ENCODE measurements at regions not wholly inside any gene's neighbourhood (a gene's known extent, or its start where the extent isn't known, plus 50 kb on each side); places are given as distances from the start of the nearest gene placed in this dataset.

DNA sequence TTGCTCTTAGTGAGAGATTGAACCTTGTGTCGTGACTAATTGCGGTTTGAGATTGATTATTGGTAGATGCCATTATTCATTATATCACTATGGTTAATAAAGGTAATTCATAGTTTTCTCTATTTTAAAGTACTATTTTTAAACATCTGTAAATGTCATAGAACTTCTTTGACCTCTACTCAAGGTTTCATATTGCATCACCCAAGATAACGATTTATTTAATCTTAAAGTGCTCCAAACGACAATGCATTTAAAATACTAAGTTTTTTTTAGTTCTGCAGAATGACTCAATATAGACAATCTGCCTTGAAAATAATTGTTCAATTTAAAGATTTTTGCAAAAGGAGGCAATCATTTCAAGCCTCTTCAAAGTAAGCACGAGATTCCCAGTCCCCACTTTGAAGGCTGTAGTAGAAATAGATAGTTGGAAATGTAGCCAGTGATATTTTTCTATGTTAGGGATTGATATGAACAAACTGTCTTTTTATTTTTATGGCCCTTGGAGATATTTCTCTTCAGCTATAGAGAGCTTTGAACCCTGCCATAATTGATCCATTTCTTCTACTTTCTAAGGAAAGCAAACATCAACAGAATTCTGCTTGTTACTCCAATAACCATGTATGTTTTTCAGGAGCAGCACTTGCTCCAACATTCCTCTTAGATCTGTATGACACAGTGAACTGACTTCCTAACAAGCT is 114.2 kb upstream of the PALMD start:
- TF ChIP-seq POLR2A (IDR thresholded peaks at IDR 0.05) (no peak), POLR2AphosphoS5 (IDR thresholded peaks at IDR 0.05) (no peak), EP300 (IDR thresholded peaks at IDR 0.05) (no peak)
- TF ChIP-seq, protein P1, sequence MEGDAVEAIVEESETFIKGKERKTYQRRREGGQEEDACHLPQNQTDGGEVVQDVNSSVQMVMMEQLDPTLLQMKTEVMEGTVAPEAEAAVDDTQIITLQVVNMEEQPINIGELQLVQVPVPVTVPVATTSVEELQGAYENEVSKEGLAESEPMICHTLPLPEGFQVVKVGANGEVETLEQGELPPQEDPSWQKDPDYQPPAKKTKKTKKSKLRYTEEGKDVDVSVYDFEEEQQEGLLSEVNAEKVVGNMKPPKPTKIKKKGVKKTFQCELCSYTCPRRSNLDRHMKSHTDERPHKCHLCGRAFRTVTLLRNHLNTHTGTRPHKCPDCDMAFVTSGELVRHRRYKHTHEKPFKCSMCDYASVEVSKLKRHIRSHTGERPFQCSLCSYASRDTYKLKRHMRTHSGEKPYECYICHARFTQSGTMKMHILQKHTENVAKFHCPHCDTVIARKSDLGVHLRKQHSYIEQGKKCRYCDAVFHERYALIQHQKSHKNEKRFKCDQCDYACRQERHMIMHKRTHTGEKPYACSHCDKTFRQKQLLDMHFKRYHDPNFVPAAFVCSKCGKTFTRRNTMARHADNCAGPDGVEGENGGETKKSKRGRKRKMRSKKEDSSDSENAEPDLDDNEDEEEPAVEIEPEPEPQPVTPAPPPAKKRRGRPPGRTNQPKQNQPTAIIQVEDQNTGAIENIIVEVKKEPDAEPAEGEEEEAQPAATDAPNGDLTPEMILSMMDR (IDR thresholded peaks at IDR 0.05): no peak
